ENCODE measurements at regions not wholly inside any gene's neighbourhood (a gene's known extent, or its start where the extent isn't known, plus 50 kb on each side); places are given as distances from the start of the nearest gene placed in this dataset.

GRCh38 chr3:193845144-193845543 is 252.1 kb downstream of the OPA1 start:
- Histone ChIP-seq H3K36me3 (no peaks in the 10 kb centered on the region), H3K4me3 (no peak overlapping the region), H3K4me1 (peaks cover 7% of the 10 kb centered on the region), H3K27ac (replicated peaks) (no peak overlapping the region), H3K9me3 (replicated peaks) (no peaks in the 10 kb centered on the region), H3K27me3 (ENCODE audit: low read depth) (peaks cover 6% of the 10 kb centered on the region)
- intact Hi-C loops (cut with micrococcal nuclease): no loop called here
- TF ChIP-seq CTCF (IDR thresholded peaks at IDR 0.05; ENCODE audit: borderline replicate concordance): no peak
- no peak for DNase-seq

- intact Hi-C loops (cut with micrococcal nuclease): no loop called here
- peaks cover 6% of the 10 kb centered on the region for H3K27me3 ChIP-seq (ENCODE audit: low read depth)
- H3K27ac ChIP-seq (replicated peaks): no peak overlapping the region
- DNase-seq: no peak
- H3K4me3 ChIP-seq: no peak overlapping the region
- H3K4me1 ChIP-seq: peaks cover 9% of the 10 kb centered on the region
- H3K9me3 ChIP-seq (replicated peaks): no peaks in the 10 kb centered on the region
- TF ChIP-seq CTCF (IDR thresholded peaks at IDR 0.05; ENCODE audit: borderline replicate concordance): no peak
- no peaks in the 10 kb centered on the region for H3K36me3 ChIP-seq
Observed at GRCh38 chr3:193846569-193846968, 253.6 kb downstream of the OPA1 start.

GRCh38 chr3:193847402-193847801 is 254.4 kb downstream of the OPA1 start:
- no peaks in the 10 kb centered on the region for H3K36me3 ChIP-seq
- intact Hi-C loops (cut with micrococcal nuclease): no loop called here
- DNase-seq: no peak
- H3K27ac ChIP-seq (replicated peaks): no peak overlapping the region
- no peak for TF ChIP-seq CTCF (IDR thresholded peaks at IDR 0.05; ENCODE audit: borderline replicate concordance)
- H3K9me3 ChIP-seq (replicated peaks): no peaks in the 10 kb centered on the region
- H3K27me3 ChIP-seq (ENCODE audit: low read depth): peaks cover 6% of the 10 kb centered on the region
- H3K4me1 ChIP-seq: peaks cover 14% of the 10 kb centered on the region
- no peak overlapping the region for H3K4me3 ChIP-seq

GRCh38 chr3:193848547-193848946 is 255.5 kb downstream of the OPA1 start:
- Histone ChIP-seq H3K4me1 (peaks cover 24% of the 10 kb centered on the region), H3K27ac (replicated peaks) (no peak overlapping the region), H3K27me3 (ENCODE audit: low read depth) (peaks cover 6% of the 10 kb centered on the region), H3K9me3 (replicated peaks) (no peaks in the 10 kb centered on the region), H3K4me3 (no peak overlapping the region), H3K36me3 (no peaks in the 10 kb centered on the region)
- intact Hi-C loops (cut with micrococcal nuclease): no loop called here
- DNase-seq: no peak
- no peak for TF ChIP-seq CTCF (IDR thresholded peaks at IDR 0.05; ENCODE audit: borderline replicate concordance)

GRCh38 chr3:193850084-193850619 is 257.1 kb downstream of the OPA1 start:
- H3K4me3 ChIP-seq: no peak overlapping the region
- H3K27ac ChIP-seq (replicated peaks): no peak overlapping the region
- peaks cover 30% of the 10 kb centered on the region for H3K4me1 ChIP-seq
- intact Hi-C loops (cut with micrococcal nuclease): no loop called here
- H3K9me3 ChIP-seq (replicated peaks): no peaks in the 10 kb centered on the region
- TF ChIP-seq CTCF (IDR thresholded peaks at IDR 0.05; ENCODE audit: borderline replicate concordance): no peak
- H3K36me3 ChIP-seq: no peaks in the 10 kb centered on the region
- peaks cover 4% of the 10 kb centered on the region for H3K27me3 ChIP-seq (ENCODE audit: low read depth)
- no peak for DNase-seq

Data from left ventricle myocardium inferior (tissue), 1 donor.